Coronary artery (tissue), 2 donors: ENCODE measurements at regions not wholly inside any gene's neighbourhood (a gene's known extent, or its start where the extent isn't known, plus 50 kb on each side); places are given as distances from the start of the nearest gene placed in this dataset.

Experiments
- DNase-seq: peaks from one replicate; pipeline ENCODE4 v3.0.0-alpha.2; 2017; ENCODE audit warnings: low spot score
- H3K27ac ChIP-seq, 2 donors: fragments of 200-600 bp; sonication (generic); one replicate each; pipeline ENCODE4 v1.5.1; 2016 to 2019
- H3K4me3 ChIP-seq: fragments of 200-600 bp; sonication (generic); 2 replicates; pipeline ENCODE4 v1.5.1; 2016; ENCODE audit warnings: mild to moderate bottlenecking, moderate library complexity
- TF ChIP-seq, protein P1 (sequence below): fragments of 200-600 bp; sonication (generic); IDR thresholded peaks from one replicate; pipeline ENCODE4 v1.5.1; 2019; ENCODE audit warnings: antibody characterized with exemption

DNA sequence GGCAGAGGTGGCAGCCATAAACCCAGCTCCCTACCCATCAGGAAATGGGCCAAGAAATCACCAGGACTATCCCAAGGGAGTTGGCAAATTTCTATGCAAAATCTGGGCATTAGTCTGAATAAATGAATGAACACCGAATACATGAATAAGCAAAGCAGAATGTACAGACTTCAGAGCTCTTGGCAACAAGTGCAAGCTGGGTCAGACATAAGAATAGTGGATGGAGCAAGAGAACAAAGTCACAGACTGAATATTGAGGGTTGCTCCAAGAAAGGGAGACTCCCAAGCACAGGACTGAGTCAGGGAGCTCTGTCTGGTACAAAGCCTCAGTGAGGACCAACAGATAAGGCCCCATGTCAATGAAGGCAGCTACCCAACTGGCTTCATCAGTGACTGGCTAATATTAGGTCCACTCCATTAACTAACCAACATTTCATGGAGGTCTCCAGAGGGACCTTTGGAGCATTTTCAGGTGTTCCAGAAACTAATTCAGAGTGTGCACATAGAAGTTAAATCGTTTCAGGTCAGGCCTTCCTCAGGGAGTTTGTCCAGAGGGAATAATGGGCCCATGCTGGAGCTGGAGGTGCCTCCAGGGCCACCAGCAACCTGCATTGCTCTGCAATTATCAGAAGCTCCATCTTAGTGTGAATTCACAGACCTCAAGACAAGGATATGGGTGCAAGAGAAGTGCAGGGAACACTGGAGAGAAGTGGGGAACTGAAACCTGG is 191.5 kb upstream of the RALGAPA2 start:
- no peak overlapping the region for H3K27ac ChIP-seq
- DNase-seq, result no peak
- H3K4me3 ChIP-seq, result no peak overlapping the region
- TF ChIP-seq, protein P1, sequence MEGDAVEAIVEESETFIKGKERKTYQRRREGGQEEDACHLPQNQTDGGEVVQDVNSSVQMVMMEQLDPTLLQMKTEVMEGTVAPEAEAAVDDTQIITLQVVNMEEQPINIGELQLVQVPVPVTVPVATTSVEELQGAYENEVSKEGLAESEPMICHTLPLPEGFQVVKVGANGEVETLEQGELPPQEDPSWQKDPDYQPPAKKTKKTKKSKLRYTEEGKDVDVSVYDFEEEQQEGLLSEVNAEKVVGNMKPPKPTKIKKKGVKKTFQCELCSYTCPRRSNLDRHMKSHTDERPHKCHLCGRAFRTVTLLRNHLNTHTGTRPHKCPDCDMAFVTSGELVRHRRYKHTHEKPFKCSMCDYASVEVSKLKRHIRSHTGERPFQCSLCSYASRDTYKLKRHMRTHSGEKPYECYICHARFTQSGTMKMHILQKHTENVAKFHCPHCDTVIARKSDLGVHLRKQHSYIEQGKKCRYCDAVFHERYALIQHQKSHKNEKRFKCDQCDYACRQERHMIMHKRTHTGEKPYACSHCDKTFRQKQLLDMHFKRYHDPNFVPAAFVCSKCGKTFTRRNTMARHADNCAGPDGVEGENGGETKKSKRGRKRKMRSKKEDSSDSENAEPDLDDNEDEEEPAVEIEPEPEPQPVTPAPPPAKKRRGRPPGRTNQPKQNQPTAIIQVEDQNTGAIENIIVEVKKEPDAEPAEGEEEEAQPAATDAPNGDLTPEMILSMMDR, result no peak

DNA sequence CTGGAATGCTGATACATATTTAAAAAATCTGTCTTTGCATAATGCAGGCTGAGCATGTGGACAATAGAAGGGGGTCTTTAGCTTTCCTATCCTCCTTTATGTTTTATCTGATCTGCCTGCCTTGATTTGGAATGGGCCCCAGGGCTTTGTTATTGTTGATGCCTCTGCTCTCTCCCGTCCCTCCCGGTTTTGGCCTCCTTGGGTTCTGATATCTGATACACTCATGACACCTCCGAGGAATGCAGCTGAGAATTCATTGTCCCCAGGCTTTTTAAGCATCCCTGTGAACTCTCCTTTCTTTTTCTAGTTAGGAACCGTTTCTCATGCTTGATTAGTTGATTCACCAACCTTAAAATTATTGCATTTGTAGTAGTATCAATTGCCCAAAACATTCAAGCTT is 185.5 kb upstream of the RALGAPA2 start:
- no peak overlapping the region for H3K27ac ChIP-seq
- H3K4me3 ChIP-seq, result no peak overlapping the region
- TF ChIP-seq, protein P1, result no peak
- no peak for DNase-seq

DNA sequence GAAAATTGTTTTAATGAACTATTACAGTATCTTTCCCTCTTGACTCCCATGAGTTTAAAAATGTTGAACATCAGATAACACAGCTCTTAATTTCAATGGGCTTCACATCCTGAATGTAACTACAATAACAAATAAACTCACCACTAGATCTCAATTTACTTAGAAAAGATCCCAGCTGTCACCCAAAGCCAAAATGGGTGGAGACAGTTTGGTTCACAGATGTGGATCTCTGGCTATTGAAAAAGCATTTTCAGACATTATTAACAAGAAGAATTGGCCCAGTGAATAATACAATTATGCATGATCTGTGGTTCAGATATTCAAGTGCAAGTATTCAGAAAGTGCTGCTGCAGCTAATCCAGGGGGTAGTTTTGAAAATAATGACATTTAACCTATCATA is 184.7 kb upstream of the RALGAPA2 start:
- DNase-seq, result no peak
- no peak overlapping the region for H3K27ac ChIP-seq
- H3K4me3 ChIP-seq, result no peak overlapping the region
- TF ChIP-seq, protein P1, result no peak

DNA sequence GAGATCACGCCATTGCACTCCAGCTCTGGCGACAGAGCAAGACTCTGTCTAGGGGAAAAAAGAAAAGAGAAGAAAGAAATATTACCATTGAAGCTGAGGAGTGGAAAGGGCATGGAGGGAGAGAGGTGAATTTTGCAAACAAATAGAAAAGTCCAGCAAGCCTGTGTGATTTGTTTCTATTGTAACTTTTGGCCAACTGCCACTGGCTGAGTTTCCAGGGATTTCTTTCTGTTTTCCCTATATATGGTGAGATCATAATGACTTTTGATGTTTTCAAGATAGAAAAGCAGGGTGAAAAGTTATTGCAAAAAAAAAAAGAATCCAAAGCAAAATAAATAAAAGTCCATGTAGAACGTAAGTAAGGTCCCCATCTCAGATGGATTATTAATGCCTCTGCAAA is 184.2 kb upstream of the RALGAPA2 start:
- H3K4me3 ChIP-seq, result no peak overlapping the region
- no peak for DNase-seq
- TF ChIP-seq, protein P1, result no peak
- H3K27ac ChIP-seq, result no peak overlapping the region

DNA sequence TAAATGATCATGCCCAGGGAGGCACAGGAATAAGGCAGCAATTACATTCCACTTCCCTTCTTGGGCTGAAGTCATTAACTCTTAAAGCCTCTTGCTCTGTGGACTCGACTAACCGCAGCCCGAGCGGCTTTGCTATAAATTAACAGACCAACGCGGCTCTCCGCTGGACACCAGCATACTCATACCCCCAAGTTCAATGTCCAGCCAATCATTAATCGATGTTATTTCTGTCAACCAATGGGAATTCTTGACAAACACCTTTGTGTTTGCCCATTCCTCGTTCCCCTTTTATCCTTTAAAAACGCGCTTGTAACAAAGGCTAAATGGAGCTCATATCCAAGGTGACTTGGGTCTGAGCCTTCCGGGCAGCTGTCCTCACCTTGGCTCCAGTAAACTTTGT is 183.1 kb upstream of the RALGAPA2 start:
- no peak for DNase-seq
- no peak overlapping the region for H3K4me3 ChIP-seq
- H3K27ac ChIP-seq, result no peak overlapping the region
- TF ChIP-seq, protein P1, result no peak

DNA sequence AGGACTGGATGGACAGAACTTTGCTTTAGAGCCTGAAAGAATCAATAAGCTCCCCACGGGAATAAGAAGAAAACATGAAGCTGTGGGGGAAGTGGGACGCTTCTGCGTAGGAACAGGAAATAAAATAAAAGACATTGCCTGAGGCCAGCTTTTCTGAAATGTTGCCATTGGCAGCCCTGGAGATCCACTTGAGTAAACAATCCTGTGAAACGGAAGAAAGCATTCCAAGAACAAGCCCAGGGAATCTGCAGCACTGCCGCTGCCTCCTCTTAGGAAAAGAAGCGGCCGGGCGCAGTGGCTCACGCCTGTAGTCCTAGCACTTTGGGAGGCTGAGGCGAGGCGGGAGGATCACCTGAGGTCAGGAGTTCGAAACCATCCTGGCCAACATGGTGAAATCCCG is 182.3 kb upstream of the RALGAPA2 start:
- no peak overlapping the region for H3K27ac ChIP-seq
- no peak for DNase-seq
- no peak overlapping the region for H3K4me3 ChIP-seq
- TF ChIP-seq, protein P1, result no peak

DNA sequence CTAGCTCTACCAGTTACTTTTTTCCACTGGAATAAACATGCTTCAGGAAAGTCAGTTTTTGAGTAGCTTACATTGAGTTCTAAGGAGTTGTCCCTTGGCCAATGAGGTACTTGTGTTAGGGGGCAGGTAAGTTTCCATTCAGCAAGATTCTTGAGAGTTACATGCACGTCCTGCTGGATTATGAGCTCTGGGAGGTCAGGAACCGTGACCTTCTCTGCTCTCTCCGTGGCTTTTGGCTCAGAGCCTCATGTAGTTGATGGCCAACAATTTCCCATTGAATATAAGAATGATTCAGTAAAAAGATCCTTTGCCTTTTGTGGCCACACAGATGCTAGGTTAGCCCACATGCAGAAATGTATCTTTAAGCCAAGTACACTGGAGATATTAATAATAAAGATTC is 181.8 kb upstream of the RALGAPA2 start:
- Histone ChIP-seq H3K27ac (no peak overlapping the region), H3K4me3 (no peak overlapping the region)
- no peak for DNase-seq
- TF ChIP-seq, protein P1, result no peak
